K562 (cell line): ENCODE measurements at regions not wholly inside any gene's neighbourhood (a gene's known extent, or its start where the extent isn't known, plus 50 kb on each side); places are given as distances from the start of the nearest gene placed in this dataset.
A peak's percentile ranks its signal among the peaks of the same experiment; 100 is the strongest.

Experiments
- ATAC-seq: fragments of 200-7000 bp; cut with Tn5 transposase; 3 replicates; pipeline ENCODE4 v1.9.1; 2020; ENCODE audit warnings: moderate library complexity
- BruUV-seq: library from RNA; stranded (reverse); fragments of 400-500 nt; replicated peaks from 2 replicates; lab custom pipeline; 2021; lab: Mats Ljungman, UMichigan
- CTCF ChIA-PET: fragments of 300-600 bp; formaldehyde crosslinking; extraction: SDS; loops from one replicate; lab custom pipeline; 2021; ENCODE audit warnings: low intra/inter-chr PET ratio; lab: Yijun Ruan, JAX
- POLR2A ChIA-PET: fragments of 300-600, 350-650 bp; sonication (Branson Sonifier 250); formaldehyde crosslinking; extraction: SDS; loops from one replicate; lab custom pipeline; 2021; ENCODE audit warnings: antibody characterized with exemption, inconsistent platforms; lab: Yijun Ruan, JAX
- DNase-seq, 4 experiments: peaks; one replicate each; pipeline versions ENCODE4 v3.0.0 to v3.0.0-alpha.2; 2011 to 2018; ENCODE audit warnings: low spot score in 3 of 4, mixed read lengths in 3 of 4; ENCODE audit errors: extremely low read depth in 1 of 4
- FAIRE-seq: peaks from 2 replicates; lab custom pipeline; 2011; peaks lifted over from hg19 to GRCh38; lab: Jason Lieb, UNC
- H2AFZ ChIP-seq: 2 replicates; pipeline ENCODE4 v1.6.0; 2011; ENCODE audit warnings: low read depth, low read length, control low read depth, inconsistent platforms
- H3K27ac ChIP-seq: fragments of 200-600 bp; 3 replicates; pipeline ENCODE4 v1.8.0; 2011; ENCODE audit warnings: low read depth, mild to moderate bottlenecking, control low read depth, inconsistent platforms, low read length, moderate library complexity, mixed read lengths; ENCODE audit errors: extremely low read depth
- H3K27me3 ChIP-seq, 2 experiments: fragments of 300-600 bp in 1 of 2; 2 replicates in 1 of 2; 3 replicates in 1 of 2; pipeline versions ENCODE4 v1.6.0 to v1.8.0; 2011; ENCODE audit warnings: inconsistent platforms in 2 of 2, low read length in 2 of 2, mild to moderate bottlenecking in 1 of 2, mixed read lengths in 1 of 2, moderate library complexity in 1 of 2; ENCODE audit not compliant: control insufficient read depth in 2 of 2, insufficient read depth in 2 of 2
- H3K36me3 ChIP-seq: fragments of 300-600 bp; 3 replicates; pipeline ENCODE4 v1.8.0; 2011; ENCODE audit warnings: mild to moderate bottlenecking, low read length, inconsistent platforms; ENCODE audit not compliant: control insufficient read depth, insufficient read depth
- H3K4me1 ChIP-seq, 2 experiments: fragments of 200-600 bp in 1 of 2; replicated peaks in 1 of 2; 2 replicates in 1 of 2; 3 replicates in 1 of 2; pipeline versions ENCODE4 v1.5.1 to v1.8.0; 2011; ENCODE audit warnings: inconsistent platforms in 2 of 2, low read length in 2 of 2, mild to moderate bottlenecking in 1 of 2, mixed read lengths in 1 of 2, moderate library complexity in 1 of 2; ENCODE audit not compliant: control insufficient read depth in 2 of 2, insufficient read depth in 2 of 2
- H3K4me2 ChIP-seq: 2 replicates; pipeline ENCODE4 v1.6.1; 2011; ENCODE audit warnings: low read length, control low read depth, inconsistent platforms, mixed read lengths; ENCODE audit not compliant: insufficient read depth
- H3K4me3 ChIP-seq: fragments of 200-600 bp; sonication (generic), shearing (Covaris generic); 2 replicates; pipeline ENCODE4 v1.5.1; 2016; ENCODE audit warnings: control low read depth, inconsistent platforms
- H3K79me2 ChIP-seq: fragments of 200-600 bp; 3 replicates; pipeline ENCODE4 v1.8.0; 2011; ENCODE audit warnings: low read length, inconsistent platforms; ENCODE audit not compliant: control insufficient read depth, insufficient read depth
- H3K9ac ChIP-seq, 2 experiments: 2 replicates each; pipeline versions ENCODE4 v1.6.0 to v1.6.1; 2011; ENCODE audit warnings: low read depth in 2 of 2, low read length in 2 of 2, control low read depth in 1 of 2, inconsistent platforms in 1 of 2, mild to moderate bottlenecking in 1 of 2, mixed read lengths in 1 of 2; ENCODE audit not compliant: insufficient read depth in 1 of 2
- H3K9me1 ChIP-seq: one replicate; pipeline ENCODE4 v1.6.0; 2011; ENCODE audit warnings: inconsistent platforms, mild to moderate bottlenecking, low read length, moderate library complexity; ENCODE audit not compliant: control insufficient read depth, insufficient read depth
- H3K9me3 ChIP-seq: replicated peaks from 2 replicates; pipeline ENCODE4 v1.5.1; 2011; ENCODE audit warnings: low read depth, low read length, inconsistent platforms; ENCODE audit not compliant: control insufficient read depth, insufficient read depth
- H4K20me1 ChIP-seq: replicated peaks from 2 replicates; pipeline ENCODE4 v1.6.1; 2011; ENCODE audit warnings: low read length, inconsistent platforms, mixed read lengths; ENCODE audit not compliant: control insufficient read depth, insufficient read depth
- C11orf30 ChIP-seq: fragments of 450-650 bp; IDR thresholded peaks from 2 replicates; pipeline ENCODE4 v1.6.1; 2016; ENCODE audit warnings: low read depth, mild to moderate bottlenecking
- MAFF ChIP-seq: IDR thresholded peaks from 2 replicates; pipeline ENCODE4 v1.6.1; 2012; ENCODE audit warnings: low read length, improper control_type of control experiment
- MAFG ChIP-seq: fragments of 450-650 bp; conservative IDR thresholded peaks from 2 replicates; pipeline ENCODE4 v1.6.1; 2016; ENCODE audit warnings: missing genetic modification characterization, missing compliant biosample characterization
- MAFK ChIP-seq: IDR thresholded peaks from 2 replicates; pipeline ENCODE4 v1.6.1; 2011; ENCODE audit warnings: low read length, improper control_type of control experiment
- ZBTB43 ChIP-seq: sonication (generic); formaldehyde crosslinking; IDR thresholded peaks from 2 replicates; pipeline ENCODE4 v1.8.0; 2023; ENCODE audit warnings: mild to moderate bottlenecking, missing genetic modification reagents
- ZFP91 ChIP-seq: sonication (generic); formaldehyde crosslinking; IDR thresholded peaks from 2 replicates; pipeline ENCODE4 v1.8.0; 2022; ENCODE audit warnings: mild to moderate bottlenecking, missing genetic modification reagents
- ZNF140 ChIP-seq: fragments of 250-450 bp; sonication (Bioruptor Pico); IDR thresholded peaks from 2 replicates; pipeline ENCODE4 v1.8.0; 2021; ENCODE audit warnings: moderate library complexity, mild to moderate bottlenecking, inconsistent platforms
- ZNF316 ChIP-seq: fragments of 450-650 bp; IDR thresholded peaks from 2 replicates; pipeline ENCODE4 v1.6.1; 2016
- WGBS: fragments of 100-300 bp; shearing (Covaris generic); methylation state at CpG from one replicate; pipeline ENCODE4 v1.1.6; 2016; ENCODE audit warnings: low coverage, mixed read lengths; ENCODE audit not compliant: insufficient coverage; ENCODE audit errors: missing lambda C conversion rate; 5-methylcytosine and 5-hydroxymethylcytosine counted together
- in situ Hi-C: fragments of 300-500 bp; cut with MboI; formaldehyde crosslinking; loops from 4 replicates; pipeline ENCODE4 v1.15.0; 2018; ENCODE audit warnings: inconsistent platforms, mixed read lengths
- intact Hi-C: fragments of 100-400 bp; cut with micrococcal nuclease; formaldehyde crosslinking; loops from 2 replicates; pipeline ENCODE4 v1.14.2; 2022
- TF ChIP-seq, protein P1 (sequence below): fragments of 250-450 bp; sonication (Bioruptor Pico); IDR thresholded peaks from 2 replicates; pipeline ENCODE4 v1.5.0; 2020; ENCODE audit warnings: mild to moderate bottlenecking, borderline replicate concordance
- TF ChIP-seq, protein P2 (sequence below): sonication (generic); formaldehyde crosslinking; IDR thresholded peaks from 2 replicates; pipeline ENCODE4 v1.8.0; 2022; ENCODE audit warnings: missing genetic modification reagents, mild to moderate bottlenecking, borderline replicate concordance
- TF ChIP-seq, protein P3 (sequence below): fragments of 450-650 bp; formaldehyde crosslinking; conservative IDR thresholded peaks from 2 replicates; pipeline ENCODE4 v1.4.0; 2022; ENCODE audit warnings: mild to moderate bottlenecking, missing genetic modification characterization

- H3K4me1 ChIP-seq, result no peaks in the 10 kb centered on the region
- 70% methylated on average over 11 of the region's 11 CpGs for WGBS
- POLR2A ChIA-PET, result interaction anchor here (1.6 kb wide), 1 partner anchor 12 kb away, joined by 4 read pairs; no protein-coding TSS in a partner anchor
Observed at GRCh38 chr7:13016036-13016581, 328.7 kb downstream of the ARL4A start.

More at GRCh38 chr7:13016036-13016581, 328.7 kb downstream of the ARL4A start:
- H3K27ac ChIP-seq, result no peak overlapping the region
- H3K9me3 ChIP-seq, result no peaks in the 10 kb centered on the region
- no peaks in the 10 kb centered on the region for H3K36me3 ChIP-seq
- no TSS peak for BruUV-seq
- no peaks in the 10 kb centered on the region for H3K79me2 ChIP-seq
- TF ChIP-seq ZFP91 (peak; percentile 75; the same call in 1 of the 2 replicates), C11orf30 (peak; percentile 89), ZNF316 (peak; percentile 94), ZNF140 (CRISPR knock-in tag) (no peak), ZBTB43 (CRISPR knock-in tag) (no peak), MAFF (peak; percentile 92), MAFK (peak; percentile 91), MAFG (tag) (peak; percentile 84)
- TF ChIP-seq, protein P1, sequence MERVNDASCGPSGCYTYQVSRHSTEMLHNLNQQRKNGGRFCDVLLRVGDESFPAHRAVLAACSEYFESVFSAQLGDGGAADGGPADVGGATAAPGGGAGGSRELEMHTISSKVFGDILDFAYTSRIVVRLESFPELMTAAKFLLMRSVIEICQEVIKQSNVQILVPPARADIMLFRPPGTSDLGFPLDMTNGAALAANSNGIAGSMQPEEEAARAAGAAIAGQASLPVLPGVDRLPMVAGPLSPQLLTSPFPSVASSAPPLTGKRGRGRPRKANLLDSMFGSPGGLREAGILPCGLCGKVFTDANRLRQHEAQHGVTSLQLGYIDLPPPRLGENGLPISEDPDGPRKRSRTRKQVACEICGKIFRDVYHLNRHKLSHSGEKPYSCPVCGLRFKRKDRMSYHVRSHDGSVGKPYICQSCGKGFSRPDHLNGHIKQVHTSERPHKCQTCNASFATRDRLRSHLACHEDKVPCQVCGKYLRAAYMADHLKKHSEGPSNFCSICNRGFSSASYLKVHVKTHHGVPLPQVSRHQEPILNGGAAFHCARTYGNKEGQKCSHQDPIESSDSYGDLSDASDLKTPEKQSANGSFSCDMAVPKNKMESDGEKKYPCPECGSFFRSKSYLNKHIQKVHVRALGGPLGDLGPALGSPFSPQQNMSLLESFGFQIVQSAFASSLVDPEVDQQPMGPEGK (CRISPR knock-in tag), result no peak
- TF ChIP-seq, protein P2, sequence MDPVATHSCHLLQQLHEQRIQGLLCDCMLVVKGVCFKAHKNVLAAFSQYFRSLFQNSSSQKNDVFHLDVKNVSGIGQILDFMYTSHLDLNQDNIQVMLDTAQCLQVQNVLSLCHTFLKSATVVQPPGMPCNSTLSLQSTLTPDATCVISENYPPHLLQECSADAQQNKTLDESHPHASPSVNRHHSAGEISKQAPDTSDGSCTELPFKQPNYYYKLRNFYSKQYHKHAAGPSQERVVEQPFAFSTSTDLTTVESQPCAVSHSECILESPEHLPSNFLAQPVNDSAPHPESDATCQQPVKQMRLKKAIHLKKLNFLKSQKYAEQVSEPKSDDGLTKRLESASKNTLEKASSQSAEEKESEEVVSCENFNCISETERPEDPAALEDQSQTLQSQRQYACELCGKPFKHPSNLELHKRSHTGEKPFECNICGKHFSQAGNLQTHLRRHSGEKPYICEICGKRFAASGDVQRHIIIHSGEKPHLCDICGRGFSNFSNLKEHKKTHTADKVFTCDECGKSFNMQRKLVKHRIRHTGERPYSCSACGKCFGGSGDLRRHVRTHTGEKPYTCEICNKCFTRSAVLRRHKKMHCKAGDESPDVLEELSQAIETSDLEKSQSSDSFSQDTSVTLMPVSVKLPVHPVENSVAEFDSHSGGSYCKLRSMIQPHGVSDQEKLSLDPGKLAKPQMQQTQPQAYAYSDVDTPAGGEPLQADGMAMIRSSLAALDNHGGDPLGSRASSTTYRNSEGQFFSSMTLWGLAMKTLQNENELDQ (CRISPR knock-in tag), result no peak
- TF ChIP-seq, protein P3, sequence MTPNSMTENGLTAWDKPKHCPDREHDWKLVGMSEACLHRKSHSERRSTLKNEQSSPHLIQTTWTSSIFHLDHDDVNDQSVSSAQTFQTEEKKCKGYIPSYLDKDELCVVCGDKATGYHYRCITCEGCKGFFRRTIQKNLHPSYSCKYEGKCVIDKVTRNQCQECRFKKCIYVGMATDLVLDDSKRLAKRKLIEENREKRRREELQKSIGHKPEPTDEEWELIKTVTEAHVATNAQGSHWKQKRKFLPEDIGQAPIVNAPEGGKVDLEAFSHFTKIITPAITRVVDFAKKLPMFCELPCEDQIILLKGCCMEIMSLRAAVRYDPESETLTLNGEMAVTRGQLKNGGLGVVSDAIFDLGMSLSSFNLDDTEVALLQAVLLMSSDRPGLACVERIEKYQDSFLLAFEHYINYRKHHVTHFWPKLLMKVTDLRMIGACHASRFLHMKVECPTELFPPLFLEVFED, result no peak
- no peaks in the 10 kb centered on the region for H3K9me1 ChIP-seq
- H4K20me1 ChIP-seq, result no peaks in the 10 kb centered on the region
- CTCF ChIA-PET, result no interaction called here
- H3K9ac ChIP-seq, result peak overlapping the region in 1 of 2 experiments; percentile 19; a peak in 1 of 4 replicates
- DNase-seq (no peak), FAIRE-seq (peak; percentile 19), ATAC-seq (peak; percentile 74)
- intact Hi-C loops, result no loop called here
- in situ Hi-C loops, result no loop called here
- no peak overlapping the region for H3K4me2 ChIP-seq
- no peak overlapping the region for H3K4me3 ChIP-seq
- H3K27me3 ChIP-seq, result no peaks in the 10 kb centered on the region
- peak overlapping the region; percentile 74 for H2AFZ ChIP-seq
